ENCODE measurements at regions not wholly inside any gene's neighbourhood (a gene's known extent, or its start where the extent isn't known, plus 50 kb on each side); places are given as distances from the start of the nearest gene placed in this dataset.

GRCh38 chr14:104494483-104494882 lies 85.1 kb upstream of the C14orf180 start:
- intact Hi-C loops (cut with DNase I; ENCODE audit: low total_unique reads) (no loop called here), in situ Hi-C loops (cut with MboI; ENCODE audit: low pct_ligation_motif_present in 1 of 4, low pct_unique_long_range_greater_than_20kb in 1 of 4, low sequenced_read_pairs in 3 of 4) (no loop called here)
- Histone ChIP-seq H3K4me1 (no peaks in the 10 kb centered on the region), H3K27ac (no peak overlapping the region), H3K9me3 (no peaks in the 10 kb centered on the region), H3K36me3 (no peaks in the 10 kb centered on the region), H3K4me3 (no peak overlapping the region), H3K27me3 (peaks cover 11% of the 10 kb centered on the region)
- TF ChIP-seq POLR2AphosphoS5 (IDR thresholded peaks at IDR 0.05) = no peak
- no peak for TF ChIP-seq EP300 (IDR thresholded peaks at IDR 0.05; ENCODE audit: low read depth)
- WGBS, 2 donors (ENCODE audit: low coverage in 1 of 2) = 37 to 58% methylated on average over 3 of the region's 3 CpGs
- DNase-seq = no peak

- WGBS, 2 donors (ENCODE audit: low coverage in 1 of 2) = 60 to 66% methylated on average over 1 to 6 of the region's 6 CpGs
- in situ Hi-C loops (cut with MboI; ENCODE audit: low pct_ligation_motif_present in 1 of 4, low pct_unique_long_range_greater_than_20kb in 1 of 4, low sequenced_read_pairs in 3 of 4) = no loop called here
- no peak for DNase-seq
- H3K27ac ChIP-seq = no peak overlapping the region
- no peaks in the 10 kb centered on the region for H3K36me3 ChIP-seq
- no peaks in the 10 kb centered on the region for H3K9me3 ChIP-seq
- no peaks in the 10 kb centered on the region for H3K4me1 ChIP-seq
- no peak overlapping the region for H3K4me3 ChIP-seq
- peaks cover 6% of the 10 kb centered on the region for H3K27me3 ChIP-seq
- intact Hi-C loops (cut with DNase I; ENCODE audit: low total_unique reads) = no loop called here
- TF ChIP-seq POLR2A (IDR thresholded peaks at IDR 0.05) (no peak), POLR2AphosphoS5 (IDR thresholded peaks at IDR 0.05) (no peak), EP300 (IDR thresholded peaks at IDR 0.05; ENCODE audit: low read depth) (no peak), CTCF (IDR thresholded peaks at IDR 0.05) (no peak)
These were observed 83.5 kb upstream of the C14orf180 start for GRCh38 chr14:104496095-104496494.

- Histone ChIP-seq H3K27me3 (no peaks in the 10 kb centered on the region), H3K4me1 (no peaks in the 10 kb centered on the region), H3K36me3 (no peaks in the 10 kb centered on the region), H3K27ac (no peak overlapping the region), H3K9me3 (peaks cover 4 to 10% of the 10 kb centered on the region in 2 donors), H3K4me3 (no peak overlapping the region)
- WGBS, 2 donors (ENCODE audit: low coverage in 1 of 2) = 78 to 79% methylated on average over 4 to 15 of the region's 15 CpGs
- DNase-seq = peak; percentile 25
- in situ Hi-C loops (cut with MboI; ENCODE audit: low pct_ligation_motif_present in 1 of 4, low pct_unique_long_range_greater_than_20kb in 1 of 4, low sequenced_read_pairs in 3 of 4) = no loop called here
- intact Hi-C loops (cut with DNase I; ENCODE audit: low total_unique reads) = no loop called here
- TF ChIP-seq CTCF (IDR thresholded peaks at IDR 0.05) (no peak), POLR2AphosphoS5 (IDR thresholded peaks at IDR 0.05) (no peak), EP300 (IDR thresholded peaks at IDR 0.05; ENCODE audit: low read depth) (no peak), POLR2A (IDR thresholded peaks at IDR 0.05) (no peak)
These were observed 79.5 kb upstream of the C14orf180 start for GRCh38 chr14:104499784-104500760.

GRCh38 chr14:104502060-104502459 lies 77.5 kb upstream of the C14orf180 start:
- peaks cover 4 to 10% of the 10 kb centered on the region in 2 donors for H3K9me3 ChIP-seq
- WGBS, 2 donors (ENCODE audit: low coverage in 1 of 2) = 88 to 90% methylated on average over 1 of the region's 1 CpG
- in situ Hi-C loops (cut with MboI; ENCODE audit: low pct_ligation_motif_present in 1 of 4, low pct_unique_long_range_greater_than_20kb in 1 of 4, low sequenced_read_pairs in 3 of 4) (no loop called here), intact Hi-C loops (cut with DNase I; ENCODE audit: low total_unique reads) (no loop called here)
- peaks cover 3% of the 10 kb centered on the region for H3K27me3 ChIP-seq
- no peak for TF ChIP-seq CTCF (IDR thresholded peaks at IDR 0.05)
- no peak for TF ChIP-seq POLR2AphosphoS5 (IDR thresholded peaks at IDR 0.05)
- TF ChIP-seq EP300 (IDR thresholded peaks at IDR 0.05; ENCODE audit: low read depth) = no peak
- no peak overlapping the region for H3K4me3 ChIP-seq
- no peak overlapping the region for H3K27ac ChIP-seq
- no peak for DNase-seq
- no peaks in the 10 kb centered on the region for H3K4me1 ChIP-seq
- H3K36me3 ChIP-seq = no peaks in the 10 kb centered on the region
